H1 (cell line): ENCODE measurements at regions not wholly inside any gene's neighbourhood (a gene's known extent, or its start where the extent isn't known, plus 50 kb on each side); places are given as distances from the start of the nearest gene placed in this dataset.

ENCODE experiments used
- CTBP2 ChIP-seq: IDR thresholded peaks from 2 replicates; pipeline ENCODE4 v1.7.0; 2011; ENCODE audit warnings: borderline replicate concordance, mild to moderate bottlenecking, moderate library complexity, mixed read lengths, low read length; ENCODE audit not compliant: insufficient read depth, insufficient read length
- SIX5 ChIP-seq: IDR thresholded peaks from 2 replicates; pipeline ENCODE4 v1.6.1; 2011; ENCODE audit warnings: mild to moderate bottlenecking, low read depth, low read length
- TCF12 ChIP-seq: IDR thresholded peaks from 2 replicates; pipeline ENCODE4 v1.6.1; 2011; ENCODE audit warnings: low read depth, mild to moderate bottlenecking, low read length
- ZNF274 ChIP-seq: IDR thresholded peaks from 2 replicates; pipeline ENCODE4 v1.7.0; 2012; ENCODE audit warnings: low read length, borderline replicate concordance; ENCODE audit errors: extremely low read depth

DNA sequence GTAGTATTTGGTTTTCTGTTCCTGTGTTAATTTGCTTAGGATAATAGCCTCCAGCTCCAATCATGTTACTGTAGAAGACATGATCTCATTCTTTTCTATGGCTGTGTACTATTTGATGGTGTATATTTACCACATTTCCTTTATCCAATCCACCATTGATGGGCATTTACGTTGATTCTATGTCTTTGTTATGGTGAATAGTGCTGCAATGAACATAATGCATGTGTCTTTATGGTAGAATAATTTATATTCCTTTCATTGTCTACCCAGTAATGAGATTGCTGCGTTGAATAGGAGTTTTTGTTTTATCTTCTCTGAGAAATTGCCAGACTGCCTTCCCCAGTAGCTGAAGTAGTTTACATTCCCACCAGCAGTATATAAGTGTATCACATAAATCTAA lies 538.8 kb downstream of the LRRIQ3 start (continued):
- TF ChIP-seq TCF12 (no peak), SIX5 (no peak), CTBP2 (no peak), ZNF274 (no peak)
- TF ChIP-seq, all 59 proteins: peak for 0
